Left cardiac atrium (tissue), 4 donors: ENCODE measurements at regions not wholly inside any gene's neighbourhood (a gene's known extent, or its start where the extent isn't known, plus 50 kb on each side); places are given as distances from the start of the nearest gene placed in this dataset.
"Not testable (repeated sequence)": the region's sequence is repeated elsewhere in the genome, so short reads cannot be mapped to it uniquely, and the experiment has no call there.

Experiments
- ATAC-seq, 2 donors: fragments of 200-7000 bp; cut with Tn5 transposase; one replicate each; pipeline ENCODE4 v1.9.1; 2020; ENCODE audit warnings: mild to moderate bottlenecking in 2 of 2, moderate library complexity in 2 of 2
- DNase-seq: peaks from one replicate; pipeline ENCODE4 v3.0.0-alpha.2; 2020
- intact Hi-C, 2 donors: fragments of 100-400 bp; cut with DNase I; formaldehyde crosslinking; loops; one replicate each; pipeline versions ENCODE4 v1.14.1 to v1.15.1; 2022 to 2023
- donor health status: DM: no; HTN: yes; CAD: no.
- donor health status: DM: no; HTN: yes; CAD: no; lungs with severe emphysema.
- donor health status: DM: yes; HTN: yes; CAD: no.
- donor health status: Dilated cardiomyopathy.

DNA sequence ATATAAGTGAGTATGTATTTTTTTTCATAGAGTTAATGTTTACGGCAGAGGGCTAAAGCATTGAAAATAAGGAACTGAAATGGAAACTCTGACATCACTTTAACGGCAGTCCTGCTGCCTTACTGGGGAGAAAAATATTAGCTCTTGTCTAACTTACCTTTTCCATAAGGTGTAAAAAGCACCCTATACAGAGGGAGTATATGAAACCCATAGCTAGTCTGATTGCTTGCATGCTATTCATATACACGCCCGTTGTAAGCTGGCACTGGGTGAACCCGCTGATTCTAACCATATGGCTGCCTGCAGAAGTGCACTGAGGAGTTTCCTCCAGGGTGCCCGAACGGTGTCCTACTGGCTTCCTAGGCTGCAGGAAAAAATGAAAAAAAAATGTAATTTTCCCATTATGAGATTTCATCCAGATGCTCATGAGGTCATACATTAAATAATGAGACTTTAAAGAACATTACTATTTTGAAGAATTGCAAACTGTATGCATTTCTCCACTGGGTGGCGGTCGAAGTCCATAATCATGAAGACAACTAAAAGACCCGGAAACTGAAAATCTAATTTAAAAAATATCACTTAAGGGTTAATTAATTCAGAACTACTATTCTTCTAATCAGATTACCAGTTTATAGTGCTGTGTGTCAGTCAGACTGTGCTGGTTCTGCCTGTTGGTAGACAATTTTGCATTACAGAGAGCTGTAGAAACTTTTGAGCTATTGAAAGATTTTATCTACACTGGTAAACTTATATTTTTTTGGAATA lies 144.7 kb downstream of the ALX1 start:
- intact Hi-C loops = no loop called here
- ATAC-seq = no peak
- DNase-seq = no peak

DNA sequence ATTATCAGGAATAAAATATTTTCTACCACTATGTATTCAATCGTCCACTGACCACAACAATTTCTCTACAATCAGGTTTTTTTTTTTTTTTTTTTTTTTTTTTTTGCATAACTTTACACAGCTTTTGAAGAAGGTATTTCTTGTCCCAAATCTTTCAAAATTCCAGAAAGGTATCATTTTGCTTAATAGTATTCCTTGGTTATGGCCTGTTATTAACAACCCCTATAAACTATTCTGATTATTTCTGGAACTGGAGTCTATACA lies 145.3 kb downstream of the ALX1 start:
- ATAC-seq = no peak

DNA sequence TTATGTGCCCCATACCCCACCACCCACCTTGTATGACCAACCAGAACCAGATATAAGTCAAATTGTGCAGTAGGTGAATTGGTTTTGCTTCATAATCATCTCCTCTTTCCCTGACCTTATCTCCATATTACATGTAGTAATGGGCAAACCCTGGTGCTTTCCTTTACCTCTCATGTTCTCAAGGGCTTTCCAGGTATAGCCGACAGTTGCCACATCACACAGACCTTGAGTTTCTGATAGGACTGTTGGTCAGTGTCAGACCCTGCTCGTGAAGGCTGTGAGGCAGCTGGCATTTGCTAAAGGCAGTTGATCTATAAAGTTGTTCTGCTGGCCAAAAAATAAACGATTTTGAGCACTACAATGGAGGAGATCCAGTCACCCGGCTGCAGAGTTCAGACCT lies 145.9 kb downstream of the ALX1 start:
- no peak for ATAC-seq
- no peak for DNase-seq

More for the DNA sequence above, 145.3 kb downstream of the ALX1 start:
- no peak for DNase-seq
- intact Hi-C loops = no loop called here

DNA sequence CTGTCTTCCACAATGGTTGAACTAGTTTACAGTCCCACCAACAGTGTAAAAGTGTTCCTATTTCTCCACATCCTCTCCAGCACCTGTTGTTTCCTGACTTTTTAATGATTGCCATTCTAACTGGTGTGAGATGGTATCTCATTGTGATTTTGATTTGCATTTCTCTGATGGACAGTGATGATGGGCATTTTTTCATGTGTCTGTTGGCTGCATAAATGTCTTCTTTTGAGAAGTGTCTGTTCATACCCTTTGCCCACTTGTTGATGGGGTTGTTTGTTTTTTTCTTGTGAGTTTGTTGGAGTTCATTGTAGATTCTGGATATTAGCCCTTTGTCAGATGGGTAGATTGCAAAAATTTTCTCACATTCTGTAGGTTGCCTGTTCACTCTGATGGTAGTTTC lies 153.1 kb downstream of the ALX1 start:
- DNase-seq, intact Hi-C loops, ATAC-seq: not testable (repeated sequence)

More for the DNA sequence above, 145.9 kb downstream of the ALX1 start:
- intact Hi-C loops = no loop called here

DNA sequence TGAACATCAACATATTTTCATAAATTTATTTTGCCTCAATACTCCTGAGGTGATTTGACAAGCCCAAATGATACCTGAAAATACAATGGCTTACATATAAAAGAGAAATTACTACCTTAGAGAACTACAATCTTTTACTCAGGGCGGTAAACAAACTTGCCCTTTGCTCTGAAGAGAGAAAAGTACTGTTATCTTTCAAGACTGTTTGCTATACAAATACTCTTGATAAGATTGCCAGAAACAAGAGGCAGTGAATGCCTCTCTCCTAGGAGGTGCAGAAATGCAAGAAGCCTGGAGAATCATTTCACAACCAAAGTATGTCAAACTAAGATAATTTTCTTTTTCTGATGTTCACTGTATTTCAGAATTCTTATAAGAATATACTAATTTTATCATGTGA lies 160.3 kb downstream of the ALX1 start:
- no peak for DNase-seq
- ATAC-seq = no peak
- intact Hi-C loops = no loop called here

DNA sequence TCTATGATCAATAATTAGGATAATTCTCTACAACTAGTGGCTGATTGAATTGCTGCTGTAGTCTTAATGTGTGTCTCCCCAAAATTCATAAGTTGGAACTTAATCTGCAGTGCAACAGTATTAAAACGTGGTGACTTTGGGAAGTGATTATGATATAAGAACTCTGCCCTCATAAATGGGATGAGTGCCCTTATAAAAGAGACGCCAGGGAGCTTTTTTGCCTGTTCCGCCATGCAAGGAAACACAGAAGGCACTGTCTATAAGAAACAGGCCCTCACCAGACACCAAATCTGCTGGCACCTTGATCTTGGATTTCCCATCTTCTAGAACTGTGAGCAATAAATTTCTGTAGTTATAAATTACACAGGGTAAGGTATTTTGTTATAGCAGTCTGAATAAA lies 161.0 kb downstream of the ALX1 start:
- DNase-seq (no peak), ATAC-seq (no peak)
- intact Hi-C loops = no loop called here

DNA sequence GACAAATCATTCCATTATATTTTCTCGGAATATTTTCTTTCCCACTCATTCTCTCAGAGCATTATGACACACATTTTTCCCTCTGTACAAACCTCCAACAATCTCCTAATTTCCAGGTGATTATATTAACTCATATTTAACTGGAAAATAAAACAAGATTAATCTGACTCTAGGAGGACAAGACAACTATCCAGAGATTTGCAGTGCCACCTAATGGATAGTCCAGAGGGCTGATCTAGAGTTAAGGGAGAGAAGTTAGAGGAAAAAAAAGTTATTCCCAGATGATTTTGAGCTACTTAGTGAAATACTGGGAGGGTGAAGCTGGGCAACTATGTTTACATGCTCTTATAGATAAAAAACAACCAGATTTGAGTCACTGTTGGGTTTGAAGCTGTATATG lies 161.7 kb downstream of the ALX1 start:
- intact Hi-C loops = no loop called here
- DNase-seq = no peak

DNA sequence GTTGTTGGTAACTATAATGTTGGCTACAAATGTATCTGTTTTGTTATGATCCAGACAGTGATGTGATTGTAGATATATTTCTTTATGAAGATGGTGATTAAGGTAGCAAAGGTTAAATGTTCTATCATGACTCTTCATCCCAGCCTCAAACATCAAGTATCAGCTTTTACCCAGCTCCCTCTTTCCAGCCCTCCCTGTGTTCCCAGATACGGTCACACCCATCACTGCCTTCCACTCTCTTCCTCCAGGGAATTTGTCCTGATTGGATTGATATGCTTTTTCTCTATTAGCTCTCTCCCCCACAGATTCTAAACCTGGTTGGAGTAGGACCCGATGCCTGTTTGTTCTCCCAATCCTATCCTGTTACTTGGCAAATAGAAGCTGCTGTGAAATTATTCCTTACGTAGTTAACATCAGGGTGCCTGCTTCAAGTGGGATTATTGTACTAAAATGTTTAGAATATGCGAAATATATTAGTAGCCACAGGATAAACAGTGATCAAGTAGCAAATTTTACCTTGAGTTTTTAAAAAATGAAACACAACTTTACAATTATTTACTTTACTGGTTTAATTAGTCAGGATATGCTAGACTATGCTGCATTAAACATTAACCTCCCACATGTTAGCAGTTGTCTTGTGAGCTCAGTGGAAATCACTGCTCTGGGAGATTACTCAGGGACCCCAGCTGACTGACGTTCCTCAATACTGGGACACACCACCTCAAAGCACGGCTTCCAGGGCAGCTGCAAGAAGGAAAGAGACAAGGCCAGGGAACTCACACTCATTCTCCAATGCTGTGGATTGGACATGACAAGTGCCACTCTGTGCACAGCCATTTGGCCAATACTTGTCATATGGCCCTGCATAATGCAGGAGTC lies 165.3 kb downstream of the ALX1 start:
- ATAC-seq (no peak), DNase-seq (no peak)
- intact Hi-C loops = no loop called here

More for the DNA sequence above, 161.7 kb downstream of the ALX1 start:
- ATAC-seq = no peak

DNA sequence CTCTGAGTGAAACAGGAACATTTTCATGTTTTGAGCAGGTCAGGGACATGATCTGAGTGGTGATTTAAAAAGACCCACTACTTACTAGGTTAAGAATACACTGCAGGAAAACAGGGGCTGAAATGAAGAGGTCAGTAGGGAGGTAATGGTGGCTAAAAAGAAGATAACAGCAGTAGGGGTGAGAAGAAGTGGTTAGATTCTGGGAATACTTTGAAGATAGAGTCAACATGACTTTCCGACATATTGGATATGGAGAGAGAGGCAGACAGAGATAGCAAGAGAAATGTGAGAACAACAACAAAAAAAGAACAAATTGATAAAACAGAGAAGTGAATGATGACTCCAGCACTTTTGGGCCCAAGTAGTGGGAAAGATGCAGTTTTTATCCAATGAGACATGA lies 168.0 kb downstream of the ALX1 start:
- DNase-seq (no peak), ATAC-seq (no peak)
- intact Hi-C loops = no loop called here

DNA sequence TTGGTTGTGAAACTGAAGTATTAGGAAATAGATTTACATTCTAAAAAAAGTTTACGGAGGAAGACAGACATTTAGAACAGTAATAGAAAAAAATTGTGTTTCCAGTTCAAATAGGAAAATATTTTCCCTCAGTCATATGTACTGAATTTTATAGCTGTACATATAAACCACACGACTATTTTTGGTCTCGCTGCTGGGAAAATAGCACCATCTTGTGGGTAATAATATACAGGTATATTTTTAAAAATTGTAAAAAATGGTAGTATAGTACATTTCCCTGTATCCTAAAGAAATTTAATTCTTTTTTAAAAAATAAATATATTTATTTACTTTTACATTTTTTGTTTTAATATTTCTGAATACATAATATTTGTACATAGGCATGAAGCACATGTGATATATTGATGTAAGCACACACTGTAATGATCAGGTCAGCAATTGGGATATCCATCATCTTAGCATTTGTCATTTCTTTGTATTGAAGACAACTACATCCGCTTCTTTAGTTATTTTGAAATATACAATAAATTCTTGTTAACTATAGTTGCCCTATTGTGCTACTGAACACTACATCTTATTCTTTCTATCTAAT lies 168.6 kb downstream of the ALX1 start:
- DNase-seq = no peak
- no peak for ATAC-seq
- intact Hi-C loops = no loop called here

DNA sequence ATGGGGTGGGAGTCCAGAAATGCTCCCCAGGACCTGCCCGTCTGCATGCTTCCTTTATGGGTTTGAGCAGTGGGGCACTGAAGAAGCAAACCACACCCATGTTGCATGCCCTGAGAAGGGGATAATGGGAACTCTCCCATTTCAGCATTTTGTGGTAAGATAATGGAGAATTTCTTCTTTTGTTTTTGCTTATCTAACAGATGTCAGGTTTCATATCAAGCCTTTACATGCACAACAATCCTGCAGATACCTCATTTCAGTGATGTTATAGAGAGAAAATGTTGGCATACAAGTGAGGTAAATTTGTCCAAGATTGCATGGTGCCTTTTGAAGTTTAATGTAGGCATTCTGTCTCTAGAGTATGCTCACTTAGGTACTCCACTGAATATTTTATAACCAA lies 177.0 kb downstream of the ALX1 start:
- intact Hi-C loops = no loop called here
- DNase-seq (no peak), ATAC-seq (no peak)

DNA sequence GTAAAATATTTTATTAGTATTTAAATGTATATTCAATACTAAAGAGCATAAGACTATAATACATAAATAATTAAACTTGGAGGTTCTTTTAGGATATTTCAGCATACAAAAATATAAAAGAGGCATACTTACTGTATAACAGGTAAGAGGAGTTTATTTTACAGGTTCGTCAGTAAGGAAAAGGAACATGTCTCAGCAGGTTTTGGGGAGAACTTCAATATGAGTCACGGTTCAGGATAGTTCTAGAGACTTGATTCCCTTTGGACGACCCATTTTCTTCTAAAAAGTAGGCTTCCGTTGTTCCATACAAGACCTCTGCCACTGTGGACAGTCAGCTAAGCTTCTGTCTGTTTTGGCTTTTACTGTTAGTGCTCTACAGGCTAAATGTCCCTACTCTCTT lies 181.1 kb downstream of the ALX1 start:
- intact Hi-C loops = loop anchor here in 1 of 2 donors (10.0 kb wide), 1 partner anchor 464 kb away; no protein-coding TSS in a partner anchor
- ATAC-seq = no peak
- no peak for DNase-seq

DNA sequence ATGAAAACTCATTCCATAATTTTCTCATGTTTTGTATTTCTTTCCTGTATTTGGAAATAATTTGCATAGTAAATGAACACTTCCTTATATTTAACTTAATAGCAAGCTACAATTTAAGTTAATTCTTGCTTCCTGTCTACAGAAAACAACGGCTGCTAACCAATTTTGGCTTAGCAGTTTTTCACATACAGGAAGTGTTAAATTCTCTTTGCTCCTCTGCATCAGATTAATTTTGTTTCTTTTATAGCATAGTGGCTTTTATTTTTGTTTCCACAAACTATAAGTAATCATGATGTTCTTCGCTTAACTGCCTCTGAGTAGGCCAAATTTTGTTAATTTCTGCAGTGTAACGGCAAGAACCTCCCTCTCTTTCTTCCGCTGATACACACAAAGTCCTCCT lies 182.9 kb downstream of the ALX1 start:
- ATAC-seq (no peak), DNase-seq (no peak)
- intact Hi-C loops = loop anchor here in 1 of 2 donors (10.0 kb wide), 1 partner anchor 462 kb away; no protein-coding TSS in a partner anchor

DNA sequence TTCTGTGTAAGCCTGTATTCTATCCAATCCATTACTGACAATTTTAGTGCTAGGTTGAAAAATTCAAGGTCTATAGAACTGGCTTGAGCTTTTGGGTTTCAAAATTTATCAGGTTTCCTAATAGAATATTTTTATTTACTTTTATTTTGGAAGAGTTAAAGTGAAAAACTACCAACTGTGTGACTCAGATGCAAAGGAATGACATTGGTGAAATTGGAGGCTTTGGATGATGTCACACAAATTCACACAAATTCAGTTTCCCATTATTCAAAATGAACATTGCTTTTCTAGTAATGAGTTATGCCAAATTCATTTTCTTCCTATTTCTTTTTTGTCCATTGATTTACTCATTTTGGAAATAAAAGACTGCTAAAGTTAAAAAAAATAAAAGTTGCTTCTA lies 186.9 kb downstream of the ALX1 start:
- no peak for DNase-seq
- intact Hi-C loops = loop anchor here (5.0 to 10.0 kb wide), 3 partner anchors 405 to 458 kb away; partner anchors contain the start of gene NTS (in 1 of the 2)
- ATAC-seq = no peak

DNA sequence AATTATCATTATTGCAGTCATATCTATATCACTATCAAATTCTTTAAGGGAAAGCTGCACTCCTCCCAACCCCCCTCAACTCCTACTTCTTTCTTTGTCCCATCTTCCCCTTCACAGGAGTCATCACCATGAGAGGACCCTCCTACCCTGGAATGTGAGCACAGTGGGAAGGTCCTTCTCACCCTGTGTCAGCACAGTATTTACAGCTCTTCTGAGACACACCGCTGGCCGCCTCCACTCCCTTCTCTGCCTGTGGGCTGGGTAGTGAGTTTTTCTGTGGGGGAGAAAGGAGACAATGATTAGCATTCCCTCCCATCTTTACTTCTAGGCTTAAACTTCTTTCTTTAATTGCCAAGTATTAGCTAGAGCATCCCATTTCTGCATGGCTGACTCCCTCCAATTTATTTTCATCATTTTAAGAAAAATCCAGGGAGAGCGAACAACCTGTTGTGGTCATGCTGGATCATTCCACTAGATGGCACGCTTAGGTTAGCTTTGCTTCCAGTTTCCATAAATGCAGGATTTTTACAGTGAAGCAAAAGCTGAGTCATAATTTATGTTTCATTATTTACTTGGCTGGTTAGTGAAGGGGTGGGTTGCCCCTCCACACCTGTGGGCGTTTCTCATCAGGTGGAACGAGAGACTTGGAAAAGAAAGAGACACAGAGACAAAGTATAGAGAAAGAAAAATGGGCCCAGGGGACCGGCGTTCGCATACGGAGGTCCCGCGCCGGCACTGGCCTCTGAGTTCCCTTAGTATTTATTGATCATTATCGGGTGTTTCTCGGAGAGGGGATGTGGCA lies 188.5 kb downstream of the ALX1 start:
- DNase-seq (peak; percentile 19), ATAC-seq (peak; percentile 41 to 55)
- intact Hi-C loops = loop anchor here (5.0 to 10.0 kb wide), 3 partner anchors 404 to 456 kb away; partner anchors contain the start of gene NTS (in 1 of the 2)

DNA sequence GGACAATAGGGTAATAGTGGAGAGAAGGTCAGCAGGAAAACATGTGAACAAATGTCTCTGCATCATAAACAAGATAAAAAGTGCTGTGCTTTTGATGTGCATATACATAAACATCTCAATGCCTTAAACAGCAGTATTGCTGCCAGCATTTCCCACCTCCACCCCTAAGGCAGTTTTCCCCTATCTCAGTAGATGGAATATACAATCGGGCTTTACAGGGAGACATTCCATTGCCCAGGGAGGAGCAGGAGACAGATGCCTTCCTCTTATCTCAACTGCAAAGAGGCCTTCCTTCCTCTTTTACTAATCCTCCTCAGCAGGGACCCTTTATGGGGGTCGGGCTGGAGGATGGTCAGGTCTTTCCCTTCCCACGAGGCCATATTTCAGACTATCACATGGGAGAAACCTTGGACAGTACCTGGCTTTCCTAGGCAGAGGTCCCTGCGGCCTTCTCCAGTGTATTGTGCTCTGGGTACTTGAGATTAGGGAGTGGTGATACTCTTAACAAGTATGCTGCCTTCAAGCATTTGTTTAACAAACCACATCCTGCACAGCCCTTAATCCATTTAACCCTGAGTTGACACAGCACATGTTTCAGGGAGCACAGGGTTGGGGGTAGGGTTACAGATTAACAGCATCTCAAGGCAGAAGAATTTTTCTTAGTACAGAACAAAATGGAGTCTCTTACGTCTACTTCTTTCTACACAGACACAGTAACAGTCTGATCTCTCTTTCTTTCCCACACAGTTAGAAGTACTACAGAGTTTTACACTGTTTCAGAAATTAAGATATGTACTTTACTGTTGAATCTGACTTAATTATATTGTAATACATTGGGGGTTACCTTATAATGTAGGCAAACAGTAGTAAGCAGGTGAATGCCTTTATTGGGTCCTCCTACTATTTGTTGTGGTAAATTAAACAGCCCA lies 189.4 kb downstream of the ALX1 start:
- intact Hi-C loops = loop anchor here (5.0 to 10.0 kb wide), 4 partner anchors 403 to 455 kb away; partner anchors contain the start of gene NTS (in 1 of the 2)

DNA sequence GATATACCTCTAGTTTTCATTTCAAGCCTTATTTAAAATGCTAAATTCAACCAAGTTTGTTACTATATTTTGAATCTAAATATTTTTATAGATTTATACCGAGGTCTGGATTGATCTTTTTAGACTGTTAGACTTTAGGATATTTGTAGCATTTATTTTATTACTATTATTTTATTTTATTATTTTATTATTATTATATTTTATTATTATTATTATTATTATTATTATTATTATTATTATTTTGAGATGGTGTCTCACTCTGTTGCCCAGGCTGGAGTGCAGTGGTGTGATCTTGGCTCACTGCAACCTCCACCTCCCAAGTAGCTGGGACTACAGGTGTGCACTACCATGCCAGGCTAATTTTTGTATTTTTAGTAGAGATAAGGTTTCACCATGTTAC lies 195.3 kb downstream of the ALX1 start:
- not testable (repeated sequence) for DNase-seq, ATAC-seq
- intact Hi-C loops = loop anchor here in 1 of 2 donors (10.0 kb wide), 1 partner anchor 430 kb away; no protein-coding TSS in a partner anchor

More for the DNA sequence above, 189.4 kb downstream of the ALX1 start:
- not testable (repeated sequence) for ATAC-seq, DNase-seq

DNA sequence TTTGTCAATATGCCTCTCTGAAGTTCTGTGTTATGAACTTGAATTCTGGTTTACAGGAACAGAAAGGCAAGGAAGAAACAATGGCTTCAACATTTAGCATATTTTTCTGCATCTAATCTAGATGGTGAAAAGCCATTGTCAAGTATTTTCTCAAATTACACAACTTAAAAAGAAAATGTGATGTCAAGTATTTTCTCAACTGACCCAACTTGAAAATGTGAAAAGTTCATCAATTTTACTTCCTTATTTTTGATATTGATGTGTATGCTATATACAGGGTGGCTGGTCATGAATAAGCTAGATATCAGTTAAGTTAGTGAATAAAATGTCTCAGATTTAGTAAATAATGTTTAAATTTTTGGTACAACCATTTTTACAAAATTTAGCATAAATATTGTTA lies 196.7 kb downstream of the ALX1 start:
- intact Hi-C loops = loop anchor here in 1 of 2 donors (10.0 kb wide), 1 partner anchor 428 kb away; no protein-coding TSS in a partner anchor
- no peak for DNase-seq
- ATAC-seq = no peak
